ENCODE measurements at regions not wholly inside any gene's neighbourhood (a gene's known extent, or its start where the extent isn't known, plus 50 kb on each side); places are given as distances from the start of the nearest gene placed in this dataset.

- Histone ChIP-seq H3K9me3 (ENCODE audit: control insufficient read depth in 4 of 4, low read length in 3 of 4) (no peaks in the 10 kb centered on the region), H3K27me3 (ENCODE audit: control insufficient read depth in 4 of 4, insufficient read depth in 4 of 4, low read length in 3 of 4) (no peaks in the 10 kb centered on the region), H3K27ac (ENCODE audit: low read depth in 1 of 2, low read length in 2 of 2) (no peak overlapping the region), H3K36me3 (ENCODE audit: control insufficient read depth in 4 of 4, insufficient read depth in 3 of 4, low read depth in 1 of 4, low read length in 3 of 4) (no peaks in the 10 kb centered on the region), H3K4me1 (ENCODE audit: control insufficient read depth in 4 of 4, insufficient read depth in 4 of 4, low read length in 3 of 4) (no peaks in the 10 kb centered on the region), H3K9ac (ENCODE audit: low read depth in 1 of 2, low read length in 2 of 2) (no peak overlapping the region), H3K4me3 (ENCODE audit: low read depth in 1 of 3, low read length in 3 of 3) (no peak overlapping the region)
- no peak for DNase-seq (ENCODE audit: low spot score)
- 71% methylated on average over 3 of the region's 3 CpGs for WGBS
- TF ChIP-seq ATF3 (IDR thresholded peaks at IDR 0.05) (no peak), SP1 (IDR thresholded peaks at IDR 0.05) (no peak), REST (IDR thresholded peaks at IDR 0.05) (no peak), CTCF (IDR thresholded peaks at IDR 0.05; ENCODE audit: low read depth, low read length, missing input control) (no peak), TAF1 (conservative IDR thresholded peaks at IDR 0.05) (no peak), RXRA (IDR thresholded peaks at IDR 0.05) (no peak), RAD21 (IDR thresholded peaks at IDR 0.05) (no peak), EGR1 (IDR thresholded peaks at IDR 0.05; ENCODE audit: low read depth in 2 of 2) (no peak), FOXA1 (IDR thresholded peaks at IDR 0.05) (no peak), MAX (IDR thresholded peaks at IDR 0.05) (no peak), NR2F2 (IDR thresholded peaks at IDR 0.05) (no peak), JUND (IDR thresholded peaks at IDR 0.05) (no peak), YY1 (IDR thresholded peaks at IDR 0.05) (no peak), HNF4A (conservative IDR thresholded peaks at IDR 0.05) (no peak)
- TF ChIP-seq, protein P1, sequence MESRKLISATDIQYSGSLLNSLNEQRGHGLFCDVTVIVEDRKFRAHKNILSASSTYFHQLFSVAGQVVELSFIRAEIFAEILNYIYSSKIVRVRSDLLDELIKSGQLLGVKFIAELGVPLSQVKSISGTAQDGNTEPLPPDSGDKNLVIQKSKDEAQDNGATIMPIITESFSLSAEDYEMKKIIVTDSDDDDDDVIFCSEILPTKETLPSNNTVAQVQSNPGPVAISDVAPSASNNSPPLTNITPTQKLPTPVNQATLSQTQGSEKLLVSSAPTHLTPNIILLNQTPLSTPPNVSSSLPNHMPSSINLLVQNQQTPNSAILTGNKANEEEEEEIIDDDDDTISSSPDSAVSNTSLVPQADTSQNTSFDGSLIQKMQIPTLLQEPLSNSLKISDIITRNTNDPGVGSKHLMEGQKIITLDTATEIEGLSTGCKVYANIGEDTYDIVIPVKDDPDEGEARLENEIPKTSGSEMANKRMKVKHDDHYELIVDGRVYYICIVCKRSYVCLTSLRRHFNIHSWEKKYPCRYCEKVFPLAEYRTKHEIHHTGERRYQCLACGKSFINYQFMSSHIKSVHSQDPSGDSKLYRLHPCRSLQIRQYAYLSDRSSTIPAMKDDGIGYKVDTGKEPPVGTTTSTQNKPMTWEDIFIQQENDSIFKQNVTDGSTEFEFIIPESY (IDR thresholded peaks at IDR 0.05), result no peak
Observed at GRCh38 chr21:33991133-33991532, 75.5 kb upstream of the ATP5PO start.

GRCh38 chr21:33989440-33989839 is 73.8 kb upstream of the ATP5PO start:
- Histone ChIP-seq H3K9me3 (ENCODE audit: control insufficient read depth in 4 of 4, low read length in 3 of 4) (no peaks in the 10 kb centered on the region), H3K4me1 (ENCODE audit: control insufficient read depth in 4 of 4, insufficient read depth in 4 of 4, low read length in 3 of 4) (no peaks in the 10 kb centered on the region), H3K36me3 (ENCODE audit: control insufficient read depth in 4 of 4, insufficient read depth in 3 of 4, low read depth in 1 of 4, low read length in 3 of 4) (no peaks in the 10 kb centered on the region), H3K4me3 (ENCODE audit: low read depth in 1 of 3, low read length in 3 of 3) (no peak overlapping the region), H3K27ac (ENCODE audit: low read depth in 1 of 2, low read length in 2 of 2) (no peak overlapping the region), H3K9ac (ENCODE audit: low read depth in 1 of 2, low read length in 2 of 2) (no peak overlapping the region), H3K27me3 (ENCODE audit: control insufficient read depth in 4 of 4, insufficient read depth in 4 of 4, low read length in 3 of 4) (no peaks in the 10 kb centered on the region)
- TF ChIP-seq NR2F2 (IDR thresholded peaks at IDR 0.05) (no peak), REST (IDR thresholded peaks at IDR 0.05) (no peak), YY1 (IDR thresholded peaks at IDR 0.05) (no peak), JUND (IDR thresholded peaks at IDR 0.05) (no peak), FOXA2 (IDR thresholded peaks at IDR 0.05) (no peak), RAD21 (IDR thresholded peaks at IDR 0.05) (no peak), ATF3 (IDR thresholded peaks at IDR 0.05) (no peak), RXRA (IDR thresholded peaks at IDR 0.05) (no peak), HNF4G (IDR thresholded peaks at IDR 0.05) (no peak)
- DNase-seq (ENCODE audit: low spot score), result no peak
- 88% methylated on average over 2 of the region's 2 CpGs for WGBS

Data from liver (tissue), 8 donors.